SKM-1 treated with dmso at 0.1 percent for 144 hours (cell line): ENCODE measurements at regions not wholly inside any gene's neighbourhood (a gene's known extent, or its start where the extent isn't known, plus 50 kb on each side); places are given as distances from the start of the nearest gene placed in this dataset.
"Not testable (repeated sequence)": the region's sequence is repeated elsewhere in the genome, so short reads cannot be mapped to it uniquely, and the experiment has no call there.

ENCODE experiments used
- DNase-seq: peaks from one replicate; lab custom pipeline; 2025; ENCODE audit not compliant: unreplicated experiment; lab: John Stamatoyannopoulos, UW

- no peak for DNase-seq
These were observed 188.4 kb upstream of the THRB start for GRCh38 chr3:24683090-24683489.

GRCh38 chr3:24683633-24684384, 189.2 kb upstream of the THRB start:
- DNase-seq, result peak; percentile 15

DNA sequence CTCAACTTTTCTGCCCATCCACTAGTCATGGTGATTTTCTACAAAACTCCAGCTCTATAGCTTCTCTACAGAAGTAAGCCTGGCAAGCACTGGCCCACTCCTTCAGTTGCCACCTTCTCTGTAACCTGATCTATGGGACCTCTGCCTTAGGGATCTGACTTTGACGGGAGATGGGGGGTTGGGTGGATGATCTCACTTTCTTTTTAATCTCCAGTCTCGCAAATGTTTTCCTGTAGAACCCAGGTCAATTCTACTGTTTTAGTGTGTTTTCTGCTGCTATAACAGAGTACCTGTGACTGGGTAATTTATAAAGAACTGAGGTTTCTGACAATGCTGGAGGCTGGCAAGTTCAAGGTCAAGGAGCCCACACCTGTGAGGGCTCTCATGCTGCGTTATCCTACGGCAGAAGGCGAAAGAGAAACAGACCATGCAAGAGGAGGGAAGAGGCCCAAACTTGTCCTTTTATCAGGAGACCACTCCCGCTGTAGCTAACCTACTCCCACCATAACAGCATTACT, 189.9 kb upstream of the THRB start:
- no peak for DNase-seq

DNA sequence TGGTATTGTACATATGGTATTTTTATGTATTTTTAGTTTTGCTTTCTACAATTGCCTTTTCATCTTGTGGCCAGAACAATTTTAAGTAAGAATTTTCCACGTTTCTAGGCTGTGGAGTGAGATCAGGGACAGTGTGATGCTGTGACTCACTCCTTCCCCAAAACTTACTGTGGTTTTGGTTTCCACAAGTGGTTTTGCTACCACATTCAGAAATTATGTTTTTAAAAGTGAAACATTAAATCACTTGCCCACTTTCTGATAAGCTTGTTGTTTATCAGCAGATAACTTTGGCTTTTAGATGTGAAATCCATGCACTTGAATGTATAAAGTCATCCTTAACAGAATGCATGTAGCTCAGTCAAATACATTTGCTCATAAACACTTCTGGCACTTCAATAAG, 192.2 kb upstream of the THRB start:
- no peak for DNase-seq

- no peak for DNase-seq
These were observed 193.0 kb upstream of the THRB start for GRCh38 chr3:24687671-24688070.

GRCh38 chr3:24688446-24689148, 193.9 kb upstream of the THRB start:
- DNase-seq, result no peak

- no peak for DNase-seq
These were observed 194.7 kb upstream of the THRB start for GRCh38 chr3:24689353-24689752.

DNA sequence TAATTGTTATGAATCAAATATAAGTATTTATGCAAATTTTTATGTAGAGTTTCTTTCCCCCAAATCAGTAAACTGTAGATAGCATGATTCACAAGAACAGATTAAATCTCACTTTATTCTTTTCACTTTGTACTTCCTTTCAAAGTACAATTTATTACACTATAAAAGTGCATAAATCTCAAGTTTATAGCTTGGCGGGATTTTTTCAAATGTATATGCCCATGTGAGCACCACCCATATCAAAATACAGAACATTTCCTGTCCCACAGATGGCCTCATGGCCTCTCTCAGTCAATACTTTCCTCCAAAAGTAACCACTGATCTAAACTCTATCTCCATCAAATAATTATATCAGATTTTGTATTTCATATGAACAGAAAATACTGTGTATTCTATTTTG, 196.1 kb upstream of the THRB start:
- no peak for DNase-seq

DNA sequence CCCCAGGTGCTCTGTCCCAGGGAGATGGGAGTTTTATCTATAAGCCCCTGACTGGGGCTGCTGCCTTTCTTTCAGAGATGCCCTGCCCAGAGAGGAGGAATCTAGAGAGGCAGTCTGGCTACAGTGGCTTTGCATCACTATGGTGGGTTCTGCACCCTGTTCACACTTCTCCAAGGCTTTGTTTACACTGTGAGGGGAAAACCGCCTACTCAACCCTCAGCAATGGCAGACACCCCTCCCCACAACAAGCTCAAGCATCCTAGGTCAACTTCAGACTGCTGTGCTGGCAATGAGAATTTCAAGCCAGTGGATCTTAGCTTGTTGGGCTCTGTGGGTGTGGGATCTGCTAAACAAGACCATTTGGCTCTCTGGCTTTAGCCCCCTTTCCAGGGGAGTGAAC, 204.4 kb upstream of the THRB start:
- DNase-seq, result not testable (repeated sequence)

DNA sequence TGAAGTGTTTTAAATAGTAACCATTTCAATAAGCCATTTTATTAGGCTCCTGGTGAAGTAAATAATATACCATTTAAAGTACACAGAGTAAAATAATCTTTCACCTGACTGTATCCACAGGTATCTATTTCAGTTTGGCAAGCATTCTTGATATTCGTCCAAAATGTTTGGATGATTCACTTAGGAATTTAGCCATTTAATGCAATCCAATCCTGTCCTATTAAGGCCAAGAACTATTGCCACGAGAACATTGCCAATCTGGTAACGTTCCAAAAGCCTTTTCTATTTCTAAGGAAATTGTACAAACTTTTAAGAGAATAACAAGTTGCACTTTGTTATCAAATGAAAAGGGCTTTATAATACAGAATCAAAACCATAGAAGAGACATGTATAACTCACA, 209.8 kb upstream of the THRB start:
- no peak for DNase-seq

GRCh38 chr3:24707936-24708335, 213.3 kb upstream of the THRB start:
- no peak for DNase-seq

- no peak for DNase-seq
These were observed 215.3 kb upstream of the THRB start for GRCh38 chr3:24709956-24710355.

- DNase-seq, result no peak
These were observed 218.9 kb upstream of the THRB start for GRCh38 chr3:24713516-24713915.

- DNase-seq, result no peak
These were observed 219.8 kb upstream of the THRB start for GRCh38 chr3:24714436-24714835.

GRCh38 chr3:24715171-24715792, 220.6 kb upstream of the THRB start:
- DNase-seq, result no peak

DNA sequence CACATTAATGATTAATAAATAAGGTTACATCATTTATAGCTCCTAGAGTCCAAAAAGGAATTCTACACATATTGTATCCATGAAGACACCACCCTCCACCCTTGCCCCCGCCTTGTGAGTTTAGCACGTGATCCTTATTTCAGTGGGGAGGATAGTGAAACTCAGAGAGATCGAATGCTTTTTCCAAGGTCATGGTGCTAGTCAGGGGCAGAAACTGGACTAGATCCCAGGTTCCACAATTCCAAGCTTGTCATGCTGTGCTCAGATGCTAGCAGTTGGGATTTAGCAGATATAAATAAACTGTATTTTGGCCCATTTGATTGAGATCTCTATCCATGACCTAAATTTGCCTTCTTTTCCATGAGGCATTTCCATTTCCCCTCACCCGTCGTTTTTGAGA, 227.4 kb upstream of the THRB start:
- DNase-seq, result no peak

GRCh38 chr3:24725514-24726255, 231.0 kb upstream of the THRB start:
- DNase-seq, result no peak

DNA sequence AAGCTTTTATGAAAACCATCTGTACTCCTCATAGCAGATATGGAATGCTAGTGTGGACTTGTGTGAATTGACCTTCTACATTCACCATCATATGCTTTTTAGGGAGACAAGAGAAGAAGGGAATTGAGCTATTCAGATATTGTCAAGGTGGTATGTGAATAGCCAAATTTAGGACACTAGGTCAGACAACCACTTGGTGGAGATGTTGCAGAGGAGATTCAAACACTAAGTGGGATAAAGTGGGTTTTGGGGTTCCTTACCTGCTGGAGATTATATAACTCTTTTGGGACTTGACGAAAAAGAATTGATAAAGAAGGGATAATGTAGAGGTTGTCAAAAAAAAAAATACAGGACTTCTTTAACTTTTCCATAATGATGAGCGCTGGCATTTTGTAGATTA, 231.8 kb upstream of the THRB start:
- no peak for DNase-seq

- no peak for DNase-seq
These were observed 235.5 kb upstream of the THRB start for GRCh38 chr3:24730173-24730572.

- DNase-seq, result no peak
These were observed 239.4 kb upstream of the THRB start for GRCh38 chr3:24734019-24734418.

GRCh38 chr3:24736701-24737100, 242.1 kb upstream of the THRB start:
- no peak for DNase-seq
